Left ventricle myocardium inferior (tissue), 1 donor: ENCODE measurements at regions not wholly inside any gene's neighbourhood (a gene's known extent, or its start where the extent isn't known, plus 50 kb on each side); places are given as distances from the start of the nearest gene placed in this dataset.

Experiments used
- DNase-seq: peaks from one replicate; pipeline ENCODE4 v3.0.0-alpha.2; 2020
- H3K27ac ChIP-seq: fragments of 200-600 bp; replicated peaks from 2 replicates; pipeline ENCODE4 v1.8.0; 2021
- H3K27me3 ChIP-seq: fragments of 200-600 bp; 2 replicates; pipeline ENCODE4 v1.8.0; 2021; ENCODE audit warnings: low read depth
- H3K36me3 ChIP-seq: fragments of 200-600 bp; 2 replicates; pipeline ENCODE4 v1.8.0; 2021
- H3K4me1 ChIP-seq: fragments of 200-600 bp; 2 replicates; pipeline ENCODE4 v1.8.0; 2021
- H3K4me3 ChIP-seq: fragments of 200-600 bp; 2 replicates; pipeline ENCODE4 v1.8.0; 2021; ENCODE audit warnings: mild to moderate bottlenecking, moderate library complexity
- H3K9me3 ChIP-seq: fragments of 200-600 bp; replicated peaks from 2 replicates; pipeline ENCODE4 v1.8.0; 2021
- CTCF ChIP-seq: fragments of 200-600 bp; IDR thresholded peaks from 2 replicates; pipeline ENCODE4 v1.8.0; 2021; ENCODE audit warnings: antibody characterized with exemption, mild to moderate bottlenecking, borderline replicate concordance
- intact Hi-C: fragments of 100-400 bp; cut with micrococcal nuclease; formaldehyde crosslinking; loops from one replicate; pipeline ENCODE4 v1.11.0; 2022
- donor health status: DM: no; HTN: yes; CAD: no; lungs with severe emphysema.

- Histone ChIP-seq H3K27ac (no peak overlapping the region), H3K36me3 (no peaks in the 10 kb centered on the region), H3K27me3 (peaks cover 19% of the 10 kb centered on the region), H3K9me3 (no peaks in the 10 kb centered on the region), H3K4me3 (no peak overlapping the region), H3K4me1 (no peaks in the 10 kb centered on the region)
- DNase-seq: no peak
- TF ChIP-seq CTCF: no peak
- intact Hi-C loops: no loop called here
Measured at GRCh38 chr4:10311939-10312338, 145.3 kb downstream of the ZNF518B start.

- intact Hi-C loops: no loop called here
- Histone ChIP-seq H3K9me3 (no peaks in the 10 kb centered on the region), H3K4me3 (no peak overlapping the region), H3K27me3 (peaks cover 21% of the 10 kb centered on the region), H3K36me3 (no peaks in the 10 kb centered on the region), H3K4me1 (no peaks in the 10 kb centered on the region), H3K27ac (no peak overlapping the region)
- TF ChIP-seq CTCF: no peak
- DNase-seq: no peak
Measured at GRCh38 chr4:10305816-10306215, 151.4 kb downstream of the ZNF518B start.

- no peaks in the 10 kb centered on the region for H3K9me3 ChIP-seq
- peaks cover 8% of the 10 kb centered on the region for H3K27me3 ChIP-seq
- no peak for TF ChIP-seq CTCF
- H3K36me3 ChIP-seq: no peaks in the 10 kb centered on the region
- intact Hi-C loops: no loop called here
- H3K27ac ChIP-seq: no peak overlapping the region
- H3K4me3 ChIP-seq: no peak overlapping the region
- no peaks in the 10 kb centered on the region for H3K4me1 ChIP-seq
- DNase-seq: no peak
Measured at GRCh38 chr4:10303291-10303690, 153.9 kb downstream of the ZNF518B start.

- no peaks in the 10 kb centered on the region for H3K36me3 ChIP-seq
- DNase-seq: no peak
- no peak overlapping the region for H3K4me3 ChIP-seq
- H3K4me1 ChIP-seq: peaks cover 1% of the 10 kb centered on the region
- no peak for TF ChIP-seq CTCF
- H3K9me3 ChIP-seq: no peaks in the 10 kb centered on the region
- H3K27me3 ChIP-seq: peaks cover 4% of the 10 kb centered on the region
- no peak overlapping the region for H3K27ac ChIP-seq
- intact Hi-C loops: no loop called here
Measured at GRCh38 chr4:10302096-10302495, 155.1 kb downstream of the ZNF518B start.

- no peak for TF ChIP-seq CTCF
- Histone ChIP-seq H3K27me3 (no peaks in the 10 kb centered on the region), H3K4me1 (peaks cover 11% of the 10 kb centered on the region), H3K27ac (no peak overlapping the region), H3K9me3 (no peaks in the 10 kb centered on the region), H3K36me3 (no peaks in the 10 kb centered on the region), H3K4me3 (no peak overlapping the region)
- intact Hi-C loops: no loop called here
- no peak for DNase-seq
Measured at GRCh38 chr4:10299601-10300000, 157.6 kb downstream of the ZNF518B start.

GRCh38 chr4:10298681-10299080 is 158.5 kb downstream of the ZNF518B start:
- no peak for TF ChIP-seq CTCF
- intact Hi-C loops: no loop called here

More at GRCh38 chr4:10298681-10299080, 158.5 kb downstream of the ZNF518B start:
- Histone ChIP-seq H3K27me3 (no peaks in the 10 kb centered on the region), H3K27ac (no peak overlapping the region), H3K36me3 (no peaks in the 10 kb centered on the region), H3K4me3 (no peak overlapping the region), H3K4me1 (peaks cover 11% of the 10 kb centered on the region), H3K9me3 (no peaks in the 10 kb centered on the region)
- DNase-seq: no peak
